HUES6 (cell line): ENCODE measurements at regions not wholly inside any gene's neighbourhood (a gene's known extent, or its start where the extent isn't known, plus 50 kb on each side); places are given as distances from the start of the nearest gene placed in this dataset.

ENCODE experiments used
- H3K27ac ChIP-seq: 2 replicates; pipeline ENCODE4 v1.7.0; 2013; ENCODE audit warnings: low read depth, mild to moderate bottlenecking, low read length, inconsistent platforms
- H3K27me3 ChIP-seq: 2 replicates; pipeline ENCODE4 v1.6.1; 2013; ENCODE audit warnings: low read length; ENCODE audit not compliant: control insufficient read depth, insufficient read depth
- H3K36me3 ChIP-seq: 2 replicates; pipeline ENCODE4 v1.6.1; 2013; ENCODE audit warnings: low read length; ENCODE audit not compliant: control insufficient read depth, insufficient read depth
- H3K4me1 ChIP-seq: 2 replicates; pipeline ENCODE4 v1.6.1; 2013; ENCODE audit warnings: low read length; ENCODE audit not compliant: control insufficient read depth, insufficient read depth
- H3K4me3 ChIP-seq: 2 replicates; pipeline ENCODE4 v1.5.1; 2013; ENCODE audit warnings: low read depth, low read length
- H3K9ac ChIP-seq: one replicate; pipeline ENCODE4 v1.6.1; 2013; ENCODE audit warnings: mild to moderate bottlenecking, low read length
- H3K9me3 ChIP-seq: 2 replicates; pipeline ENCODE4 v1.6.1; 2013; ENCODE audit warnings: low read depth, low read length; ENCODE audit not compliant: control insufficient read depth, insufficient read depth

GRCh38 chr10:70990681-70991080, 102.3 kb upstream of the PCBD1 start:
- Histone ChIP-seq H3K4me3 (no peak overlapping the region), H3K36me3 (no peaks in the 10 kb centered on the region), H3K27me3 (no peaks in the 10 kb centered on the region), H3K27ac (no peak overlapping the region), H3K9me3 (no peaks in the 10 kb centered on the region), H3K9ac (no peak overlapping the region), H3K4me1 (peaks cover 3% of the 10 kb centered on the region; the same call in 1 of the 2 replicates)

GRCh38 chr10:70991140-70992124, 103.1 kb upstream of the PCBD1 start:
- no peak overlapping the region for H3K27ac ChIP-seq
- no peak overlapping the region for H3K9ac ChIP-seq

GRCh38 chr10:70992436-70992835, 104.1 kb upstream of the PCBD1 start:
- Histone ChIP-seq H3K36me3 (no peaks in the 10 kb centered on the region), H3K27me3 (no peaks in the 10 kb centered on the region), H3K9me3 (no peaks in the 10 kb centered on the region), H3K27ac (no peak overlapping the region), H3K9ac (no peak overlapping the region), H3K4me1 (no peaks in the 10 kb centered on the region), H3K4me3 (no peak overlapping the region)

More at GRCh38 chr10:70991140-70992124, 103.1 kb upstream of the PCBD1 start:
- Histone ChIP-seq H3K4me3 (no peak overlapping the region), H3K4me1 (no peaks in the 10 kb centered on the region), H3K36me3 (no peaks in the 10 kb centered on the region), H3K27me3 (no peaks in the 10 kb centered on the region), H3K9me3 (no peaks in the 10 kb centered on the region)

GRCh38 chr10:70993051-70993450, 104.7 kb upstream of the PCBD1 start:
- no peak overlapping the region for H3K9ac ChIP-seq
- no peaks in the 10 kb centered on the region for H3K4me1 ChIP-seq
- H3K4me3 ChIP-seq, result no peak overlapping the region
- H3K27ac ChIP-seq, result no peak overlapping the region
- no peaks in the 10 kb centered on the region for H3K36me3 ChIP-seq
- no peaks in the 10 kb centered on the region for H3K27me3 ChIP-seq
- no peaks in the 10 kb centered on the region for H3K9me3 ChIP-seq

GRCh38 chr10:70996549-70996948, 108.2 kb upstream of the PCBD1 start:
- H3K4me1 ChIP-seq, result no peaks in the 10 kb centered on the region
- no peak overlapping the region for H3K27ac ChIP-seq
- no peaks in the 10 kb centered on the region for H3K27me3 ChIP-seq
- H3K9ac ChIP-seq, result no peak overlapping the region
- H3K9me3 ChIP-seq, result no peaks in the 10 kb centered on the region
- no peaks in the 10 kb centered on the region for H3K36me3 ChIP-seq
- H3K4me3 ChIP-seq, result no peak overlapping the region

- H3K4me3 ChIP-seq, result no peak overlapping the region
- no peaks in the 10 kb centered on the region for H3K9me3 ChIP-seq
- no peak overlapping the region for H3K27ac ChIP-seq
- H3K36me3 ChIP-seq, result no peaks in the 10 kb centered on the region
- no peaks in the 10 kb centered on the region for H3K4me1 ChIP-seq
- H3K27me3 ChIP-seq, result no peaks in the 10 kb centered on the region
- H3K9ac ChIP-seq, result no peak overlapping the region
Measured at GRCh38 chr10:70997236-70997635, 108.9 kb upstream of the PCBD1 start.

GRCh38 chr10:70998086-70998485, 109.7 kb upstream of the PCBD1 start:
- H3K9ac ChIP-seq, result no peak overlapping the region
- no peak overlapping the region for H3K4me3 ChIP-seq
- H3K36me3 ChIP-seq, result no peaks in the 10 kb centered on the region
- no peaks in the 10 kb centered on the region for H3K4me1 ChIP-seq
- H3K27ac ChIP-seq, result no peak overlapping the region
- H3K27me3 ChIP-seq, result no peaks in the 10 kb centered on the region
- no peaks in the 10 kb centered on the region for H3K9me3 ChIP-seq

GRCh38 chr10:71001470-71001869, 113.1 kb upstream of the PCBD1 start:
- Histone ChIP-seq H3K9me3 (no peaks in the 10 kb centered on the region), H3K4me1 (peaks cover 9% of the 10 kb centered on the region; the same call in 1 of the 2 replicates), H3K27ac (no peak overlapping the region), H3K4me3 (no peak overlapping the region), H3K9ac (no peak overlapping the region), H3K27me3 (no peaks in the 10 kb centered on the region), H3K36me3 (no peaks in the 10 kb centered on the region)

- H3K9ac ChIP-seq, result no peak overlapping the region
- peaks cover 14% of the 10 kb centered on the region; the same call in 1 of the 2 replicates for H3K4me1 ChIP-seq
- no peaks in the 10 kb centered on the region for H3K27me3 ChIP-seq
- H3K4me3 ChIP-seq, result no peak overlapping the region
- H3K9me3 ChIP-seq, result no peaks in the 10 kb centered on the region
- no peak overlapping the region for H3K27ac ChIP-seq
- H3K36me3 ChIP-seq, result no peaks in the 10 kb centered on the region
Measured at GRCh38 chr10:71004176-71005075, 116.1 kb upstream of the PCBD1 start.

- Histone ChIP-seq H3K4me1 (peaks cover 14% of the 10 kb centered on the region; the same call in 1 of the 2 replicates), H3K27me3 (no peaks in the 10 kb centered on the region), H3K4me3 (no peak overlapping the region), H3K36me3 (no peaks in the 10 kb centered on the region), H3K9ac (no peak overlapping the region), H3K9me3 (no peaks in the 10 kb centered on the region), H3K27ac (no peak overlapping the region)
Measured at GRCh38 chr10:71005337-71006305, 117.3 kb upstream of the PCBD1 start.
